NT2/D1 (cell line): ENCODE measurements at regions not wholly inside any gene's neighbourhood (a gene's known extent, or its start where the extent isn't known, plus 50 kb on each side); places are given as distances from the start of the nearest gene placed in this dataset.
"Not testable (repeated sequence)": the region's sequence is repeated elsewhere in the genome, so short reads cannot be mapped to it uniquely, and the experiment has no call there.

Experiments used
- DNase-seq: peaks from one replicate; pipeline ENCODE4 v3.0.0-alpha.2; 2011; ENCODE audit warnings: low read depth, low spot score
- H3K27me3 ChIP-seq: 2 replicates; pipeline ENCODE4 v1.6.0; 2011; ENCODE audit warnings: mild to moderate bottlenecking; ENCODE audit not compliant: insufficient read length, insufficient read depth
- H3K36me3 ChIP-seq: 2 replicates; pipeline ENCODE4 v1.6.1; 2011; ENCODE audit warnings: mild to moderate bottlenecking, low read length, mixed read lengths; ENCODE audit not compliant: insufficient read depth, insufficient read length
- H3K4me1 ChIP-seq: 2 replicates; pipeline ENCODE4 v1.5.1; 2011; ENCODE audit not compliant: insufficient read depth, insufficient read length
- H3K4me3 ChIP-seq: 2 replicates; pipeline ENCODE4 v1.5.1; 2011; ENCODE audit warnings: low read depth; ENCODE audit not compliant: insufficient read length
- H3K9ac ChIP-seq: 2 replicates; pipeline ENCODE4 v1.6.0; 2011; ENCODE audit warnings: low read depth; ENCODE audit not compliant: insufficient read length
- H3K9me3 ChIP-seq: 2 replicates; pipeline ENCODE4 v1.5.1; 2011; ENCODE audit warnings: mild to moderate bottlenecking, low read length; ENCODE audit not compliant: insufficient read depth
- SUZ12 ChIP-seq: IDR thresholded peaks from 2 replicates; pipeline ENCODE4 v1.6.1; 2011; ENCODE audit not compliant: insufficient read length, insufficient read depth; ENCODE audit errors: extremely low read depth
- YY1 ChIP-seq: IDR thresholded peaks from 2 replicates; pipeline ENCODE4 v1.6.1; 2011; ENCODE audit not compliant: insufficient read length, insufficient read depth
- ZNF274 ChIP-seq: IDR thresholded peaks from 2 replicates; pipeline ENCODE4 v1.6.1; 2011; ENCODE audit warnings: mild to moderate bottlenecking, low read depth, low read length

GRCh38 chr2:130264901-130265320 is 66.7 kb upstream of the TUBA3E start:
- H3K9me3 ChIP-seq, H3K27me3 ChIP-seq, H3K9ac ChIP-seq, H3K36me3 ChIP-seq, H3K4me3 ChIP-seq, DNase-seq, H3K4me1 ChIP-seq: not testable (repeated sequence)

- no peak overlapping the region for H3K4me3 ChIP-seq
- H3K36me3 ChIP-seq = no peaks in the 10 kb centered on the region
- no peaks in the 10 kb centered on the region for H3K27me3 ChIP-seq
- TF ChIP-seq YY1 (no peak), ZNF274 (no peak), SUZ12 (no peak)
- DNase-seq = no peak
- H3K9me3 ChIP-seq = no peaks in the 10 kb centered on the region; the same call in 1 of the 2 replicates
- H3K9ac ChIP-seq = no peak overlapping the region
- peaks cover 4% of the 10 kb centered on the region for H3K4me1 ChIP-seq
These were observed 66.3 kb upstream of the TUBA3E start for GRCh38 chr2:130264501-130264900.

- no peak for TF ChIP-seq SUZ12
- TF ChIP-seq ZNF274 = no peak
- TF ChIP-seq YY1 = no peak
- Histone ChIP-seq H3K36me3 (no peaks in the 10 kb centered on the region), H3K9me3 (no peaks in the 10 kb centered on the region), H3K27me3 (no peaks in the 10 kb centered on the region), H3K9ac (no peak overlapping the region), H3K4me1 (peaks cover 4% of the 10 kb centered on the region), H3K4me3 (no peak overlapping the region)
- no peak for DNase-seq
These were observed 65.8 kb upstream of the TUBA3E start for GRCh38 chr2:130264046-130264445.

DNA sequence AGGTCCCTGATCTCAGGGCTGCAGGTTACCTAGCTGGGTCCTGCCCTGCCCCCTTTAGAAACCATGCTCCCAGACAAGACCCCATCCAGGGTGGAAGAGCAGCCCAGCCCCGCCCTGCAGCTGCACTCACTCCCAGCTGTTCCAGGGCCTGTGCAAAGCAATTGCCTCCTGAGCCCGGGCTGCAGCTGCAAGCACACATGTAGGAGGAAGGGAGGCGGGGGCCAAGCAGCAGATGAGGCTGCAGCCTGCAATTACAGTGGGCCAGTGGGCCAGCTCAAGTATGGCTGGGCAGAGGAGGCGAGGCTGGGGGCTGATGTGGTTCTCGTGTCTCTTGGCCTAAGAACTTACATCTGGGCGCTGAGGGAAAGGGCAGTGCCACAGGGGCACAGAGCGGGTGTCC is 65.4 kb upstream of the TUBA3E start:
- peaks cover 4% of the 10 kb centered on the region for H3K4me1 ChIP-seq
- DNase-seq = no peak
- H3K36me3 ChIP-seq = no peaks in the 10 kb centered on the region
- H3K9ac ChIP-seq = no peak overlapping the region
- no peak for TF ChIP-seq ZNF274
- no peak for TF ChIP-seq SUZ12
- no peak for TF ChIP-seq YY1
- no peak overlapping the region for H3K4me3 ChIP-seq
- H3K27me3 ChIP-seq = no peaks in the 10 kb centered on the region
- no peaks in the 10 kb centered on the region for H3K9me3 ChIP-seq

DNA sequence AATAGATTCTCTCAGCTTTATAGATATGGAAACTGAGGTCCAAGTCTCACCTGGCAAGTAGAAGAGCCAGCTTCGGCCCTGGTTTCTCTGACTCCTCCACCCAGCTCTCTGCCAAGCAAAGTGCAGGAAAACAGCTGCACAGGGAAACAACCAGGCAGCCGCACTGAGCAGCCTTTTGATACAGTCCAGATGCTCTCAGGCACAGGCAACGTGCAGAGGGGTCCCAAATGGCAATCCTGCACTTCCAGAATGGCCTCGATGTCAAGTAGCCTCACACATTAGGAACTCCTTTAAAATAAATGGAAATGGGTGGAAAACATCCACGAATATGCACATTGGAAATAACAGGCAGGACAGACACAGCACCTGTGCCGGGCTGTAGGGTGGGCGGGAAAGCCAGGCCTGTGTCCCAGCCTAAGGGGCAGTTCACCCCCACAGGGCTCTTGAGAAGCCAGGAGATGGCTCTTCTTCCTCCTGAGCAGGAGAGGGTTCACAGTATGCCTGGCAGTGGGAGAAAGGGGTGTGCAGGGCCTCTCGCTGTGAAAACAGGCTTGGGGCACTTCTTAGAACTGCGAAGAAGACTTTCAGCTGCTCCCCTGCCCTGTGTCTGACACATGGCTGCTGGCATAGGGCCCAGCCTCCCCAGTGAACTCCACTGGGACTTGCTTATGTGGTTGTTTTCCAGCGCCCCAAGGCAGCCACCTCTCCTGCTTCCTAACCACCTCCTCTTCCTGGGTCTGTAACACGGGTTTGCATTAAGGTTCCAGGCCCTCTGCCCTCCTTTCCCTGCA is 63.9 kb upstream of the TUBA3E start:
- DNase-seq = no peak
- Histone ChIP-seq H3K9ac (no peak overlapping the region), H3K4me3 (no peak overlapping the region), H3K9me3 (no peaks in the 10 kb centered on the region), H3K27me3 (no peaks in the 10 kb centered on the region), H3K4me1 (peaks cover 4% of the 10 kb centered on the region), H3K36me3 (no peaks in the 10 kb centered on the region)
- no peak for TF ChIP-seq SUZ12
- TF ChIP-seq ZNF274 = no peak
- no peak for TF ChIP-seq YY1

- peaks cover 4% of the 10 kb centered on the region for H3K4me1 ChIP-seq
- TF ChIP-seq SUZ12 = no peak
- TF ChIP-seq YY1 = no peak
- no peak for TF ChIP-seq ZNF274
- no peak overlapping the region for H3K9ac ChIP-seq
- no peak for DNase-seq
- no peaks in the 10 kb centered on the region for H3K36me3 ChIP-seq
- no peak overlapping the region for H3K4me3 ChIP-seq
- no peaks in the 10 kb centered on the region for H3K27me3 ChIP-seq
- no peaks in the 10 kb centered on the region for H3K9me3 ChIP-seq
These were observed 62.9 kb upstream of the TUBA3E start for GRCh38 chr2:130261099-130261498.

DNA sequence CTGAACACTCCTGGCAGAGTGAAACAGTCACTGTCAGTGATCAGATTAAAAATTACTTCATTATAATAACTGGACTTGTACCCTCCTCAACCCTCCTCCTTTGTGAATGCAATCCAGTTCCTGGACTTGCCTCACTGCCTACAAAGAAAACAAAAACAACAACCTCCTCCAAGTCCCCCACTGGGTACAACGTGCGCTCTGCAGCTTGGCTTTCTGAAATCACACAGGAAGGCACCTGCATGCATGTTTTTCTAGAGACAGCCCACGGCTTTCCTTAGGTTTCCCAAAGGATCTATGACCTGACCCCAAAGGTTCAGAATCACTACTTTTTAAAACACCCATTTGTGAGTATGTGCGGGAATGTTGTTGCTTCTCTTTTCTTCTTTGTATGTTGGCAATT is 61.4 kb upstream of the TUBA3E start:
- H3K36me3 ChIP-seq = no peaks in the 10 kb centered on the region
- H3K9ac ChIP-seq = no peak overlapping the region
- no peaks in the 10 kb centered on the region for H3K9me3 ChIP-seq
- TF ChIP-seq YY1 = no peak
- TF ChIP-seq SUZ12 = no peak
- TF ChIP-seq ZNF274 = no peak
- H3K27me3 ChIP-seq = peaks cover 4% of the 10 kb centered on the region
- H3K4me3 ChIP-seq = no peak overlapping the region
- H3K4me1 ChIP-seq = peaks cover 4% of the 10 kb centered on the region
- no peak for DNase-seq

GRCh38 chr2:130258356-130258755 is 60.1 kb upstream of the TUBA3E start:
- DNase-seq = no peak
- no peak overlapping the region for H3K4me3 ChIP-seq
- no peaks in the 10 kb centered on the region for H3K36me3 ChIP-seq
- peaks cover 4% of the 10 kb centered on the region for H3K4me1 ChIP-seq
- H3K9ac ChIP-seq = no peak overlapping the region
- TF ChIP-seq SUZ12 (no peak), YY1 (no peak)
- H3K27me3 ChIP-seq = peaks cover 10% of the 10 kb centered on the region
- no peaks in the 10 kb centered on the region for H3K9me3 ChIP-seq
